SK-N-SH (cell line): ENCODE measurements at regions not wholly inside any gene's neighbourhood (a gene's known extent, or its start where the extent isn't known, plus 50 kb on each side); places are given as distances from the start of the nearest gene placed in this dataset.

Source experiments
- CTCF ChIA-PET: fragments of 300-600, 350-600 bp; formaldehyde crosslinking; extraction: SDS; loops from one replicate; lab custom pipeline; 2021; lab: Yijun Ruan, JAX
- POLR2A ChIA-PET: fragments of 350-600 bp; sonication (Branson Sonifier 250); formaldehyde crosslinking; extraction: SDS; loops from one replicate; lab custom pipeline; 2020; ENCODE audit warnings: antibody characterized with exemption, inconsistent platforms; lab: Yijun Ruan, JAX
- DNase-seq: peaks from one replicate; pipeline ENCODE4 v3.0.0; 2012
- H2AFZ ChIP-seq: fragments of 200-600 bp; sonication (generic); 2 replicates; pipeline ENCODE4 v1.8.1; 2016; ENCODE audit warnings: antibody characterized with exemption, mild to moderate bottlenecking, low read depth
- H3F3A ChIP-seq: fragments of 200-600 bp; sonication (generic); replicated peaks from 2 replicates; pipeline ENCODE3; 2016; ENCODE audit warnings: antibody characterized with exemption, mild to moderate bottlenecking; ENCODE audit not compliant: insufficient read depth
- H3K27ac ChIP-seq, 2 experiments: fragments of 200-500 bp in 1 of 2; fragments of 200-600 bp in 1 of 2; sonication (Bioruptor generic) in 1 of 2; sonication (generic), shearing (Covaris generic) in 1 of 2; 2 replicates each; pipeline versions ENCODE4 v1.5.1 to v1.6.1; 2014 to 2016; ENCODE audit warnings: low read depth in 2 of 2, inconsistent platforms in 1 of 2, low read length in 1 of 2, mild to moderate bottlenecking in 1 of 2, mixed read lengths in 1 of 2
- H3K27me3 ChIP-seq: fragments of 200-600 bp; sonication (generic), shearing (Covaris generic); 2 replicates; pipeline ENCODE4 v1.6.1; 2016; ENCODE audit warnings: mixed run types; ENCODE audit not compliant: insufficient read depth
- H3K36me3 ChIP-seq, 2 experiments: fragments of 200-500 bp in 1 of 2; fragments of 200-600 bp in 1 of 2; sonication (Bioruptor generic) in 1 of 2; sonication (generic) in 1 of 2; replicated peaks in 1 of 2; 2 replicates each; pipeline versions ENCODE3 to v1.5.1; 2014 to 2016; ENCODE audit warnings: low read length in 1 of 2, mild to moderate bottlenecking in 1 of 2; ENCODE audit not compliant: insufficient read depth in 2 of 2, control insufficient read depth in 1 of 2
- H3K4me1 ChIP-seq, 2 experiments: fragments of 200-500 bp in 1 of 2; fragments of 200-600 bp in 1 of 2; sonication (Bioruptor generic) in 1 of 2; sonication (generic), shearing (Covaris generic) in 1 of 2; 2 replicates each; pipeline versions ENCODE4 v1.5.1 to v1.6.1; 2014 to 2016; ENCODE audit warnings: low read depth in 1 of 2, low read length in 1 of 2, mixed run types in 1 of 2; ENCODE audit not compliant: insufficient read depth in 2 of 2, control insufficient read depth in 1 of 2
- H3K4me2 ChIP-seq: fragments of 200-600 bp; sonication (generic), shearing (Covaris generic); 2 replicates; pipeline ENCODE4 v1.6.1; 2017; ENCODE audit warnings: mixed run types
- H3K4me3 ChIP-seq, 2 experiments: fragments of 200-500 bp in 1 of 2; fragments of 200-600 bp in 1 of 2; sonication (Bioruptor generic) in 1 of 2; sonication (generic), shearing (Covaris generic) in 1 of 2; 2 replicates each; pipeline versions ENCODE4 v1.5.1 to v1.8.1; 2014 to 2016; ENCODE audit warnings: low read depth in 2 of 2, inconsistent platforms in 1 of 2, low read length in 1 of 2, mild to moderate bottlenecking in 1 of 2, mixed read lengths in 1 of 2, moderate library complexity in 1 of 2
- H3K79me2 ChIP-seq: fragments of 200-600 bp; sonication (generic); 2 replicates; pipeline ENCODE4 v1.8.1; 2017; ENCODE audit warnings: mild to moderate bottlenecking; ENCODE audit not compliant: insufficient read depth
- H3K9ac ChIP-seq: fragments of 200-600 bp; sonication (generic); 2 replicates; pipeline ENCODE4 v1.6.1; 2017; ENCODE audit warnings: mixed run types
- H3K9me2 ChIP-seq: fragments of 200-600 bp; sonication (generic); 2 replicates; pipeline ENCODE4 v1.6.1; 2017; ENCODE audit warnings: mixed run types
- H3K9me3 ChIP-seq: fragments of 200-600 bp; sonication (generic); 2 replicates; pipeline ENCODE4 v1.6.1; 2017; ENCODE audit warnings: mixed run types, mild to moderate bottlenecking, moderate library complexity
- H4K20me1 ChIP-seq: fragments of 200-600 bp; sonication (generic); 2 replicates; pipeline ENCODE4 v1.6.1; 2017; ENCODE audit warnings: mild to moderate bottlenecking, mixed run types; ENCODE audit not compliant: insufficient read depth
- CHD2 ChIP-seq: fragments of 150-350 bp; IDR thresholded peaks from 2 replicates; pipeline ENCODE4 v1.6.1; 2018; ENCODE audit warnings: low read length; ENCODE audit not compliant: partially characterized antibody
- ELF1 ChIP-seq: IDR thresholded peaks from 2 replicates; pipeline ENCODE4 v1.4.0; 2012
- EZH2phosphoT487 ChIP-seq: fragments of 200-600 bp; sonication (generic); IDR thresholded peaks from 2 replicates; pipeline ENCODE4 v1.6.1; 2017; ENCODE audit warnings: low read depth, mixed run types, mild to moderate bottlenecking, antibody characterized with exemption, moderate library complexity, borderline replicate concordance
- FOSL2 ChIP-seq: IDR thresholded peaks from 2 replicates; pipeline ENCODE4 v1.4.0; 2012; ENCODE audit warnings: low read depth, mild to moderate bottlenecking, moderate library complexity, borderline replicate concordance
- FOXJ3 ChIP-seq: sonication (generic); formaldehyde crosslinking; IDR thresholded peaks from 2 replicates; pipeline ENCODE4 v1.5.1; 2020; ENCODE audit warnings: mild to moderate bottlenecking, missing genetic modification reagents
- FOXM1 ChIP-seq: IDR thresholded peaks from 2 replicates; pipeline ENCODE4 v1.4.0; 2012; ENCODE audit warnings: low read depth, mild to moderate bottlenecking
- GABPA ChIP-seq: IDR thresholded peaks from 2 replicates; pipeline ENCODE4 v1.4.0; 2012; ENCODE audit warnings: low read depth, mild to moderate bottlenecking
- MEF2A ChIP-seq: IDR thresholded peaks from 2 replicates; pipeline ENCODE4 v1.4.0; 2012; ENCODE audit warnings: low read depth, borderline replicate concordance
- NFIC ChIP-seq: IDR thresholded peaks from 2 replicates; pipeline ENCODE4 v1.4.0; 2012; ENCODE audit warnings: borderline replicate concordance
- POLR2AphosphoS5 ChIP-seq: IDR thresholded peaks from 2 replicates; pipeline ENCODE4 v1.6.1; 2012; ENCODE audit warnings: low read depth, low read length
- RCOR1 ChIP-seq: fragments of 150-350 bp; IDR thresholded peaks from 2 replicates; pipeline ENCODE4 v1.6.1; 2017; ENCODE audit warnings: antibody characterized with exemption, low read length
- SIN3A ChIP-seq: IDR thresholded peaks from 2 replicates; pipeline ENCODE4 v1.6.1; 2012; ENCODE audit warnings: low read depth, mild to moderate bottlenecking, low read length, moderate library complexity, borderline replicate concordance
- TAF1 ChIP-seq: IDR thresholded peaks from 2 replicates; pipeline ENCODE4 v1.6.1; 2012; ENCODE audit warnings: low read depth, mild to moderate bottlenecking, low read length, moderate library complexity, borderline replicate concordance
- TCF12 ChIP-seq: IDR thresholded peaks from 2 replicates; pipeline ENCODE4 v1.4.0; 2012
- YY1 ChIP-seq: IDR thresholded peaks from 2 replicates; pipeline ENCODE4 v1.4.0; 2012; ENCODE audit warnings: low read depth, mild to moderate bottlenecking
- WGBS: methylation state at CpG from one replicate; pipeline ENCODE4 v1.1.6; 2017; ENCODE audit warnings: low lambda C conversion rate; 5-methylcytosine and 5-hydroxymethylcytosine counted together
- TF ChIP-seq, protein P1 (sequence below): IDR thresholded peaks from 2 replicates; pipeline ENCODE4 v1.4.0; 2012; ENCODE audit warnings: low read depth, borderline replicate concordance
- TF ChIP-seq, protein P2 (sequence below): fragments of 200-600 bp; sonication (generic); IDR thresholded peaks from 2 replicates; pipeline ENCODE4 v1.6.1; 2017; ENCODE audit warnings: antibody characterized with exemption, mild to moderate bottlenecking, moderate library complexity

DNA sequence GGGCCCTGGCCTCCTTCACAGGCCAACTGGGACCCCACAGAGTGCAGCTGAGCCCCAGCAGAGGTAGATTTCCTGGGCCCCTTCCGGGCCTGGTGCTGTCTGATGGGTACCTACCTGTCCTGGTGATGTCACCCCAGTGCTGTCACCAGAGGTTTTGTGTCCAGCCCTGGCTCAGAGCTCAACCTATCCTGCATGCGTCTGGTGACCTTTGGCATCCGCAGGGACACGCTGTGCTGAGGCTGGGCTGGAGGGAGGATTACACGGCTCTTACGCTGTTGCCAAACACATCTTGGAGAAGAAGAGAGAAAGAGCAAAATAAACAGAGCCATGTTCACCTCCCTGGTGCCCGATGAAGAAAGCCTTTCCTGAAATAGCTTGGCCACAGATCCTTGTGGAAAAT lies 70.6 kb upstream of the MED9 start:
- Histone ChIP-seq H3F3A (no peaks in the 10 kb centered on the region), H3K9ac (no peak overlapping the region), H3K9me2 (no peaks in the 10 kb centered on the region), H3K27ac (no peak overlapping the region), H3K9me3 (no peaks in the 10 kb centered on the region), H4K20me1 (no peaks in the 10 kb centered on the region), H3K27me3 (no peaks in the 10 kb centered on the region), H3K4me2 (no peak overlapping the region), H3K4me1 (peaks cover 0 to 20% of the 10 kb centered on the region in 2 experiments; a peak in 2 of 4 replicates), H3K36me3 (no peaks in the 10 kb centered on the region), H3K79me2 (no peaks in the 10 kb centered on the region), H2AFZ (no peak overlapping the region), H3K4me3 (no peak overlapping the region)
- ChIA-PET POLR2A (no interaction called here), CTCF (no interaction called here)
- 73% methylated on average over 7 of the region's 7 CpGs for WGBS
- TF ChIP-seq EZH2phosphoT487 (no peak), FOSL2 (no peak), TAF1 (no peak), FOXM1 (no peak), GABPA (no peak), YY1 (no peak), ELF1 (no peak), MEF2A (no peak), POLR2AphosphoS5 (no peak), FOXJ3 (CRISPR knock-in tag) (no peak)
- TF ChIP-seq, protein P1, sequence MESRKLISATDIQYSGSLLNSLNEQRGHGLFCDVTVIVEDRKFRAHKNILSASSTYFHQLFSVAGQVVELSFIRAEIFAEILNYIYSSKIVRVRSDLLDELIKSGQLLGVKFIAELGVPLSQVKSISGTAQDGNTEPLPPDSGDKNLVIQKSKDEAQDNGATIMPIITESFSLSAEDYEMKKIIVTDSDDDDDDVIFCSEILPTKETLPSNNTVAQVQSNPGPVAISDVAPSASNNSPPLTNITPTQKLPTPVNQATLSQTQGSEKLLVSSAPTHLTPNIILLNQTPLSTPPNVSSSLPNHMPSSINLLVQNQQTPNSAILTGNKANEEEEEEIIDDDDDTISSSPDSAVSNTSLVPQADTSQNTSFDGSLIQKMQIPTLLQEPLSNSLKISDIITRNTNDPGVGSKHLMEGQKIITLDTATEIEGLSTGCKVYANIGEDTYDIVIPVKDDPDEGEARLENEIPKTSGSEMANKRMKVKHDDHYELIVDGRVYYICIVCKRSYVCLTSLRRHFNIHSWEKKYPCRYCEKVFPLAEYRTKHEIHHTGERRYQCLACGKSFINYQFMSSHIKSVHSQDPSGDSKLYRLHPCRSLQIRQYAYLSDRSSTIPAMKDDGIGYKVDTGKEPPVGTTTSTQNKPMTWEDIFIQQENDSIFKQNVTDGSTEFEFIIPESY = no peak
- DNase-seq = no peak

DNA sequence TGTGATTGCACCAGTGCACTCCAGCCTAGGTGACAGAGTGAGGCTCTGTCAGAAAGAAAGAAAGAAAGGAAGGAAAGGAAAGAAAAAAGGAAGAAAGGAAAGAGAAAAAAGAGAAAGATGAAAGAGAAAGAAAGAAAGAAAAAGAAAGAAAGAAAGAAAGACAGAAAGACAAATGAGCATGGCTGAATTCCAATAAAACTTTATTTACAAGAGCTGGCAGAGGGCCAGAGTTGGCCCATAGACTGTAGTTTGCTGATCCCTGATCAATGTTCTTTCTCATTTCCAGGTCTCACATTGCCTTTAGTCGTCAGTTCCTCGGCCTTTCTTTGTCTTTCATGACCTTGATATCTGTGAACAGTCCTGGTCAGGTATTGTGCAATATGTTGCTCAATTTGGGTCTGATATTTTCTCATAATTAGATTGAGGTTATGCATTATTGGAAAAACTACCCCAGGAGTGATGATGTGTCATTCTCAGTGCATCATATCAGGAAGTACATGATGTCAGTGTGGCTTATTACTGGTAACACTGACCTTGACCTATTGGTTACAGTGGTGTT lies 68.5 kb upstream of the MED9 start:
- TF ChIP-seq FOSL2 (no peak), EZH2phosphoT487 (no peak), RCOR1 (no peak), TAF1 (no peak), SIN3A (no peak), NFIC (no peak), MEF2A (no peak), TCF12 (no peak), CHD2 (no peak), POLR2AphosphoS5 (no peak)
- TF ChIP-seq, protein P2, sequence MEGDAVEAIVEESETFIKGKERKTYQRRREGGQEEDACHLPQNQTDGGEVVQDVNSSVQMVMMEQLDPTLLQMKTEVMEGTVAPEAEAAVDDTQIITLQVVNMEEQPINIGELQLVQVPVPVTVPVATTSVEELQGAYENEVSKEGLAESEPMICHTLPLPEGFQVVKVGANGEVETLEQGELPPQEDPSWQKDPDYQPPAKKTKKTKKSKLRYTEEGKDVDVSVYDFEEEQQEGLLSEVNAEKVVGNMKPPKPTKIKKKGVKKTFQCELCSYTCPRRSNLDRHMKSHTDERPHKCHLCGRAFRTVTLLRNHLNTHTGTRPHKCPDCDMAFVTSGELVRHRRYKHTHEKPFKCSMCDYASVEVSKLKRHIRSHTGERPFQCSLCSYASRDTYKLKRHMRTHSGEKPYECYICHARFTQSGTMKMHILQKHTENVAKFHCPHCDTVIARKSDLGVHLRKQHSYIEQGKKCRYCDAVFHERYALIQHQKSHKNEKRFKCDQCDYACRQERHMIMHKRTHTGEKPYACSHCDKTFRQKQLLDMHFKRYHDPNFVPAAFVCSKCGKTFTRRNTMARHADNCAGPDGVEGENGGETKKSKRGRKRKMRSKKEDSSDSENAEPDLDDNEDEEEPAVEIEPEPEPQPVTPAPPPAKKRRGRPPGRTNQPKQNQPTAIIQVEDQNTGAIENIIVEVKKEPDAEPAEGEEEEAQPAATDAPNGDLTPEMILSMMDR = no peak
- no peak overlapping the region for H3K4me3 ChIP-seq
- H4K20me1 ChIP-seq = no peaks in the 10 kb centered on the region
- CTCF ChIA-PET = no interaction called here
- no peaks in the 10 kb centered on the region for H3K36me3 ChIP-seq
- no peak overlapping the region for H3K27ac ChIP-seq
- H3K79me2 ChIP-seq = no peaks in the 10 kb centered on the region
- WGBS = 39% methylated on average over 2 of the region's 2 CpGs
- H3K9ac ChIP-seq = no peak overlapping the region
- no peak overlapping the region for H3K4me2 ChIP-seq
- DNase-seq = no peak
- H2AFZ ChIP-seq = no peak overlapping the region
- no peaks in the 10 kb centered on the region for H3F3A ChIP-seq
- peaks cover 0 to 15% of the 10 kb centered on the region in 2 experiments; a peak in 1 of 4 replicates for H3K4me1 ChIP-seq
- no peaks in the 10 kb centered on the region for H3K27me3 ChIP-seq
- H3K9me3 ChIP-seq = no peaks in the 10 kb centered on the region
- POLR2A ChIA-PET = no interaction called here
- no peaks in the 10 kb centered on the region for H3K9me2 ChIP-seq
